HepG2 (cell line): ENCODE measurements at regions not wholly inside any gene's neighbourhood (a gene's known extent, or its start where the extent isn't known, plus 50 kb on each side); places are given as distances from the start of the nearest gene placed in this dataset.

Experiments
- CBFB ChIP-seq: sonication (generic); formaldehyde crosslinking; IDR thresholded peaks from 2 replicates; pipeline ENCODE4 v1.4.0; 2020; ENCODE audit warnings: missing genetic modification reagents
- CTCF ChIP-seq: sonication (generic); formaldehyde crosslinking; IDR thresholded peaks from 2 replicates; pipeline ENCODE4 v1.5.0; 2020; ENCODE audit warnings: mild to moderate bottlenecking, missing genetic modification reagents, moderate library complexity
- EZH2 ChIP-seq: conservative IDR thresholded peaks from 2 replicates; pipeline ENCODE4 v1.6.1; 2012; ENCODE audit warnings: mild to moderate bottlenecking, low read depth, low read length, moderate library complexity
- GPN1 ChIP-seq: sonication (generic); formaldehyde crosslinking; IDR thresholded peaks from 2 replicates; pipeline ENCODE4 v1.5.1; 2020; ENCODE audit warnings: missing genetic modification reagents, borderline replicate concordance
- JUND ChIP-seq: sonication (generic); formaldehyde crosslinking; IDR thresholded peaks from 2 replicates; pipeline ENCODE4 v1.8.0; 2022; ENCODE audit warnings: mild to moderate bottlenecking, missing genetic modification reagents
- RNF2 ChIP-seq: fragments of 450-650 bp; conservative IDR thresholded peaks from 2 replicates; pipeline ENCODE4 v1.6.1; 2016; ENCODE audit warnings: low read depth
- TAF1 ChIP-seq: sonication (generic); formaldehyde crosslinking; IDR thresholded peaks from 2 replicates; pipeline ENCODE4 v1.4.0; 2020; ENCODE audit warnings: missing genetic modification reagents
- XBP1 ChIP-seq: sonication (generic); formaldehyde crosslinking; IDR thresholded peaks from 2 replicates; pipeline ENCODE4 v1.5.0; 2020; ENCODE audit warnings: missing genetic modification reagents
- ZGPAT ChIP-seq: IDR thresholded peaks from 2 replicates; pipeline ENCODE4 v1.6.1; 2016; ENCODE audit warnings: mild to moderate bottlenecking
- ZNF674 ChIP-seq: sonication (generic); formaldehyde crosslinking; IDR thresholded peaks from 2 replicates; pipeline ENCODE4 v1.5.0; 2020; ENCODE audit warnings: low read depth, mild to moderate bottlenecking, missing genetic modification reagents
- ZNF709 ChIP-seq: sonication (generic); formaldehyde crosslinking; IDR thresholded peaks from 2 replicates; pipeline ENCODE4 v1.5.0; 2020; ENCODE audit warnings: mild to moderate bottlenecking, missing genetic modification reagents

DNA sequence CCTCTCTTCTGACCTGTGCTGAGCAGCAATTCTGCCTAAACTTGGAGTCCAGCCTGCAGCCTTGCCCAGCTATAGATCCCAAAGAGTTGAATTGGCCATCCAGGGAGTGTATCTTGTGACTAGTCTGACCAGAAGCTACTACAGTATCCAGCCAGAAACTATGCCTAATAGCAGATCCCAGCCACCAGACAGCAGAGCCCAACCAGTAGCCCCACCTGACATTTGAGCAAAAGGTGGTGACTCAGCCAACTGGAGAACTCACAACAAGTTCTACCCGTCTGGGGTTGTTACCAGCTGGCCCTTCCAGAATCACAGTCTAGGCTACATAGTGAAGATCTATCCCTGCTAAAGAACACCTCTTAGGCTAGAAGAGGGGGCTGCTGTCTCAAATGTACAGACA, 315.0 kb downstream of the CRPPA start:
- TF ChIP-seq EZH2 (no peak), ZNF674 (no peak), GPN1 (no peak), JUND (CRISPR knock-in tag) (no peak), ZNF709 (CRISPR knock-in tag) (no peak), XBP1 (CRISPR knock-in tag) (no peak), CBFB (CRISPR knock-in tag) (no peak), TAF1 (CRISPR knock-in tag) (no peak), ZGPAT (CRISPR knock-in tag) (no peak), RNF2 (no peak), CTCF (CRISPR knock-in tag) (no peak)
